WTC11 (cell line): ENCODE measurements at regions not wholly inside any gene's neighbourhood (a gene's known extent, or its start where the extent isn't known, plus 50 kb on each side); places are given as distances from the start of the nearest gene placed in this dataset.

Source experiments
- ATAC-seq: fragments of 200-7000 bp; cut with Tn5 transposase; 2 replicates; pipeline ENCODE4 v1.10.0; 2021; ENCODE audit warnings: mild to moderate bottlenecking, moderate library complexity
- CTCF ChIA-PET: fragments of 300-600 bp; sonication (Branson Sonifier 250); formaldehyde crosslinking; loops from one replicate; lab custom pipeline; 2021; ENCODE audit warnings: antibody characterized with exemption; lab: Charles Lee
- POLR2A ChIA-PET: fragments of 350-600 bp; sonication (Branson Sonifier 250); formaldehyde crosslinking; loops from one replicate; lab custom pipeline; 2021; ENCODE audit warnings: antibody characterized with exemption; lab: Charles Lee
- DNase-seq: peaks from one replicate; pipeline ENCODE4 v3.0.0; 2021; ENCODE audit warnings: low spot score
- H3K27ac Mint-ChIP-seq: 2 replicates; pipeline ENCODE4 v1.8.0; 2021; ENCODE audit warnings: mixed read lengths
- H3K27me3 Mint-ChIP-seq: 2 replicates; pipeline ENCODE4 v1.8.0; 2021; ENCODE audit warnings: low read depth, mild to moderate bottlenecking, moderate library complexity, mixed read lengths
- H3K36me3 Mint-ChIP-seq: 2 replicates; pipeline ENCODE4 v1.8.0; 2021; ENCODE audit warnings: mixed read lengths
- H3K4me1 Mint-ChIP-seq: 2 replicates; pipeline ENCODE4 v1.8.0; 2022; ENCODE audit warnings: mixed read lengths
- H3K4me3 Mint-ChIP-seq: 2 replicates; pipeline ENCODE4 v1.8.0; 2021; ENCODE audit warnings: mild to moderate bottlenecking, moderate library complexity, mixed read lengths
- H3K9me3 Mint-ChIP-seq: 2 replicates; pipeline ENCODE4 v1.8.0; 2021; ENCODE audit warnings: mixed read lengths
- EMX1 ChIP-seq: fragments of 250-450 bp; sonication (Bioruptor Pico); IDR thresholded peaks from 2 replicates; pipeline ENCODE4 v1.8.0; 2021; ENCODE audit warnings: mild to moderate bottlenecking
- ESRRA ChIP-seq: sonication (generic); formaldehyde crosslinking; IDR thresholded peaks from 2 replicates; pipeline ENCODE4 v1.8.1; 2022; ENCODE audit warnings: mild to moderate bottlenecking, missing genetic modification reagents, borderline replicate concordance
- FOXJ3 ChIP-seq: sonication (generic); formaldehyde crosslinking; IDR thresholded peaks from 2 replicates; pipeline ENCODE4 v1.9.0; 2021; ENCODE audit warnings: missing genetic modification reagents, mild to moderate bottlenecking, borderline replicate concordance
- FOXK1 ChIP-seq: sonication (generic); formaldehyde crosslinking; IDR thresholded peaks from 2 replicates; pipeline ENCODE4 v1.8.0; 2022; ENCODE audit warnings: mild to moderate bottlenecking, moderate library complexity, missing genetic modification reagents
- FOXP4 ChIP-seq: sonication (generic); formaldehyde crosslinking; IDR thresholded peaks from 2 replicates; pipeline ENCODE4 v1.8.0; 2022; ENCODE audit warnings: mild to moderate bottlenecking, missing genetic modification reagents
- GRHL2 ChIP-seq: fragments of 250-450 bp; sonication (Bioruptor Pico); IDR thresholded peaks from 2 replicates; pipeline ENCODE4 v1.8.0; 2022; ENCODE audit warnings: mild to moderate bottlenecking, moderate library complexity; ENCODE audit not compliant: insufficient replicate concordance, severe bottlenecking
- GTF2I ChIP-seq: fragments of 250-450 bp; sonication (Bioruptor Pico); conservative IDR thresholded peaks from 2 replicates; pipeline ENCODE4 v1.4.0; 2021; ENCODE audit warnings: mild to moderate bottlenecking
- IRF2 ChIP-seq: sonication (generic); formaldehyde crosslinking; IDR thresholded peaks from 2 replicates; pipeline ENCODE4 v1.8.0; 2022; ENCODE audit warnings: low read depth, missing genetic modification reagents, borderline replicate concordance
- JAZF1 ChIP-seq: fragments of 250-450 bp; sonication (Bioruptor Pico); IDR thresholded peaks from 2 replicates; pipeline ENCODE4 v1.9.0; 2021; ENCODE audit warnings: moderate library complexity, mild to moderate bottlenecking, inconsistent platforms
- KAT7 ChIP-seq: sonication (generic); formaldehyde crosslinking; IDR thresholded peaks from 2 replicates; pipeline ENCODE4 v1.8.1; 2023; ENCODE audit warnings: missing genetic modification reagents, mild to moderate bottlenecking, borderline replicate concordance
- MYBL2 ChIP-seq: sonication (generic); formaldehyde crosslinking; IDR thresholded peaks from 2 replicates; pipeline ENCODE4 v1.8.1; 2023; ENCODE audit warnings: mild to moderate bottlenecking, moderate library complexity, missing genetic modification reagents
- OVOL2 ChIP-seq: fragments of 250-450 bp; sonication (Bioruptor Pico); IDR thresholded peaks from 2 replicates; pipeline ENCODE4 v1.9.0; 2021; ENCODE audit warnings: mild to moderate bottlenecking, borderline replicate concordance
- PREB ChIP-seq: sonication (generic); formaldehyde crosslinking; IDR thresholded peaks from 2 replicates; pipeline ENCODE4 v1.8.1; 2022; ENCODE audit warnings: mild to moderate bottlenecking, missing genetic modification reagents, moderate library complexity, borderline replicate concordance
- RELA ChIP-seq: sonication (generic); formaldehyde crosslinking; IDR thresholded peaks from 2 replicates; pipeline ENCODE4 v1.8.1; 2022; ENCODE audit warnings: missing genetic modification reagents, mild to moderate bottlenecking, borderline replicate concordance
- STAT6 ChIP-seq: sonication (generic); formaldehyde crosslinking; conservative IDR thresholded peaks from 2 replicates; pipeline ENCODE4 v1.8.1; 2023; ENCODE audit warnings: mild to moderate bottlenecking, low read depth, missing genetic modification reagents, moderate library complexity
- TCF7 ChIP-seq: sonication (generic); formaldehyde crosslinking; IDR thresholded peaks from 2 replicates; pipeline ENCODE4 v1.8.0; 2022; ENCODE audit warnings: mild to moderate bottlenecking, low read depth, missing genetic modification reagents, moderate library complexity
- USF2 ChIP-seq: sonication (generic); formaldehyde crosslinking; IDR thresholded peaks from 2 replicates; pipeline ENCODE4 v1.8.1; 2023; ENCODE audit warnings: mild to moderate bottlenecking, missing genetic modification reagents, moderate library complexity
- ZBTB21 ChIP-seq: sonication (generic); formaldehyde crosslinking; IDR thresholded peaks from 2 replicates; pipeline ENCODE4 v1.8.1; 2023; ENCODE audit warnings: mild to moderate bottlenecking, missing genetic modification reagents, borderline replicate concordance
- ZNF138 ChIP-seq: sonication (generic); formaldehyde crosslinking; conservative IDR thresholded peaks from 2 replicates; pipeline ENCODE4 v1.8.1; 2022; ENCODE audit warnings: mild to moderate bottlenecking, moderate library complexity, missing genetic modification reagents
- ZNF263 ChIP-seq: sonication (generic); formaldehyde crosslinking; IDR thresholded peaks from 2 replicates; pipeline ENCODE4 v1.8.1; 2022; ENCODE audit warnings: low read depth, mild to moderate bottlenecking, moderate library complexity, missing genetic modification reagents
- ZNF396 ChIP-seq: fragments of 250-450 bp; sonication (Bioruptor Pico); IDR thresholded peaks from 2 replicates; pipeline ENCODE4 v1.8.0; 2021; ENCODE audit warnings: mild to moderate bottlenecking, moderate library complexity, borderline replicate concordance
- ZNF416 ChIP-seq: fragments of 250-450 bp; sonication (Bioruptor Pico); IDR thresholded peaks from 2 replicates; pipeline ENCODE4 v1.9.0; 2021; ENCODE audit warnings: mild to moderate bottlenecking, inconsistent platforms
- ZNF423 ChIP-seq: fragments of 250-450 bp; sonication (Bioruptor Pico); IDR thresholded peaks from 2 replicates; pipeline ENCODE4 v2.1.2; 2022; ENCODE audit warnings: mild to moderate bottlenecking, moderate library complexity
- ZNF532 ChIP-seq: fragments of 250-450 bp; sonication (Bioruptor Pico); IDR thresholded peaks from 2 replicates; pipeline ENCODE4 v1.9.0; 2021; ENCODE audit warnings: mild to moderate bottlenecking, borderline replicate concordance

GRCh38 chr2:138919120-138919747 lies 139.0 kb upstream of the NXPH2 start (continued):
- TF ChIP-seq STAT6 (CRISPR knock-in tag): no peak
- TF ChIP-seq MYBL2 (CRISPR knock-in tag): no peak
- TF ChIP-seq ZNF416 (CRISPR knock-in tag): no peak
- TF ChIP-seq FOXK1 (CRISPR knock-in tag): no peak
- TF ChIP-seq GRHL2 (CRISPR knock-in tag): no peak
- TF ChIP-seq ESRRA (CRISPR knock-in tag): no peak
- no peak for TF ChIP-seq GTF2I (CRISPR knock-in tag)
- TF ChIP-seq ZNF396 (CRISPR knock-in tag): no peak
- no peak for TF ChIP-seq JAZF1

GRCh38 chr2:138910427-138910826 lies 130.2 kb upstream of the NXPH2 start:
- H3K27me3 Mint-ChIP-seq: no peaks in the 10 kb centered on the region
- ChIA-PET CTCF (no interaction called here), POLR2A (no interaction called here)
- H3K36me3 Mint-ChIP-seq: no peaks in the 10 kb centered on the region
- peaks cover 21% of the 10 kb centered on the region for H3K9me3 Mint-ChIP-seq
- peaks cover 4% of the 10 kb centered on the region; the same call in 1 of the 2 replicates for H3K4me1 Mint-ChIP-seq
- ATAC-seq: no peak
- no peak overlapping the region for H3K4me3 Mint-ChIP-seq
- no peak overlapping the region for H3K27ac Mint-ChIP-seq
- TF ChIP-seq ZNF532 (no peak), TCF7 (CRISPR knock-in tag) (no peak), RELA (CRISPR knock-in tag) (no peak), KAT7 (CRISPR knock-in tag) (no peak), PREB (no peak), ZNF263 (no peak)
- no peak for DNase-seq

GRCh38 chr2:138906549-138906948 lies 126.4 kb upstream of the NXPH2 start:
- no peak overlapping the region for H3K27ac Mint-ChIP-seq
- peaks cover 13% of the 10 kb centered on the region for H3K9me3 Mint-ChIP-seq
- ChIA-PET CTCF (no interaction called here), POLR2A (no interaction called here)
- no peaks in the 10 kb centered on the region for H3K36me3 Mint-ChIP-seq
- ATAC-seq (no peak), DNase-seq (no peak)
- peaks cover 4% of the 10 kb centered on the region; the same call in 1 of the 2 replicates for H3K4me1 Mint-ChIP-seq
- no peaks in the 10 kb centered on the region for H3K27me3 Mint-ChIP-seq
- H3K4me3 Mint-ChIP-seq: no peak overlapping the region
- TF ChIP-seq FOXJ3 (CRISPR knock-in tag) (no peak), USF2 (CRISPR knock-in tag) (no peak), FOXP4 (CRISPR knock-in tag) (no peak), OVOL2 (CRISPR knock-in tag) (no peak), ZNF423 (CRISPR knock-in tag) (no peak), EMX1 (CRISPR knock-in tag) (no peak), ZNF138 (no peak), IRF2 (CRISPR knock-in tag) (no peak), ZBTB21 (CRISPR knock-in tag) (no peak)
